Activated CD4-positive, alpha-beta T cell treated with anti-CD3 and anti-CD28 coated beads for 36 hours (primary cell): ENCODE measurements at regions not wholly inside any gene's neighbourhood (a gene's known extent, or its start where the extent isn't known, plus 50 kb on each side); places are given as distances from the start of the nearest gene placed in this dataset.

Source experiments
- ATAC-seq: fragments of 200-7000 bp; cut with Tn5 transposase; one replicate; pipeline ENCODE4 v1.10.0; 2021; ENCODE audit warnings: mild to moderate bottlenecking, moderate library complexity
- CTCF ChIA-PET: fragments of 350-600 bp; sonication (Branson Sonifier 250); formaldehyde crosslinking; loops from one replicate; lab custom pipeline; 2021; ENCODE audit warnings: antibody characterized with exemption; lab: Charles Lee
- POLR2A ChIA-PET: fragments of 350-600 bp; sonication (Branson Sonifier 250); formaldehyde crosslinking; loops from one replicate; lab custom pipeline; 2021; ENCODE audit warnings: antibody characterized with exemption, inconsistent platforms; lab: Charles Lee
- DNase-seq: peaks from one replicate; pipeline ENCODE4 v3.0.0-alpha.2; 2020
- H3K27ac Mint-ChIP-seq: one replicate; pipeline ENCODE4 v1.8.0; 2021; ENCODE audit warnings: mixed read lengths
- H3K27me3 Mint-ChIP-seq: one replicate; pipeline ENCODE4 v1.8.0; 2021; ENCODE audit warnings: mixed read lengths
- H3K36me3 Mint-ChIP-seq: one replicate; pipeline ENCODE4 v1.8.0; 2021; ENCODE audit warnings: low read depth, mixed read lengths
- H3K4me1 Mint-ChIP-seq: one replicate; pipeline ENCODE4 v1.8.0; 2021; ENCODE audit warnings: mixed read lengths
- H3K4me3 Mint-ChIP-seq: one replicate; pipeline ENCODE4 v1.8.0; 2021; ENCODE audit warnings: mild to moderate bottlenecking, moderate library complexity, mixed read lengths
- H3K9me3 Mint-ChIP-seq: one replicate; pipeline ENCODE4 v1.8.0; 2021; ENCODE audit warnings: low read depth, mixed read lengths
- intact Hi-C, 2 experiments: fragments of 100-400 bp; cut with DNase I in 1 of 2; cut with micrococcal nuclease in 1 of 2; formaldehyde crosslinking; loops; one replicate each; pipeline versions ENCODE4 v1.14.2 to v1.15.1; 2022 to 2024; cut with DNase I, micrococcal nuclease

DNA sequence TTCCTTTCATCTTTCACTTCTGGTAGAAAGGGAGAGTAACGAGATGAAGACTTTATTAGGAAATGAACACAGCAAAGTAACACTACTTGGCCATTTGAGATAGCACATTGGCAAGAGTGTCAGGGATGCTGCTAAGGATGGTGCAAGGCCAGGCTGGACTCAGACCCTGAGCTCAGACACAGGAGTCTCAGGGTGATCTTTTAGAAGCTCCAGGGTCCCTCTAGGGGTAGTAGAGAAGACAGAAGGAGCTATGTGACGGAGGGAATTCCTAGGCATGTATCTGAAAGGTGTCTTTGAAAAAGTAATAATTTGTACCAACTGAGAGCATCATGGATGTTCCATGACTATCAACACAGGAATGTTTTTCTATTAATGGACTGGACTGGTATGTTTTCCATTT, 436.5 kb downstream of the DHX35 start:
- ChIA-PET POLR2A (no interaction called here), CTCF (no interaction called here)
- ATAC-seq: no peak
- Mint-ChIP-seq H3K4me1 (no peaks in the 10 kb centered on the region), H3K4me3 (no peak overlapping the region), H3K27me3 (peaks cover 10% of the 10 kb centered on the region), H3K27ac (no peak overlapping the region), H3K36me3 (no peaks in the 10 kb centered on the region), H3K9me3 (no peaks in the 10 kb centered on the region)
- intact Hi-C loops: no loop called here
- no peak for DNase-seq

DNA sequence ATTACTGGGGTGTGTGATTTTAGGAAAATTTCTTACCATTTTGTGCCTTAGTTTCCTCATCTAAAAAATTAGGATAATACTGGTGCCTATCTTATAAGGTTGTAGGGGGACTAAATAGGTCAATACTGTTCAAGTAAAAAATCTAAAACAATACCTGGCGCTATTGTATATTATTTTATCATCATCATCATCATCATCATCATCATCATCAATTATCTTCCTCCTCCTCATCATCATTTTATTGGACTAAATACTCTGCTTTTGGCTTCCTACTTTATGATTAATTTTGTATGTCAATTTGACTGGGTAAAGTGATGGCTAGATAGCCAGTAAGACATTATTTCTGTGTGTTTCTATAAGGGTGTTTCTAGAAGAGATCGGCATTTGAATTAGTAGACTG, 435.5 kb downstream of the DHX35 start:
- intact Hi-C loops: no loop called here
- H3K9me3 Mint-ChIP-seq: no peaks in the 10 kb centered on the region
- DNase-seq (no peak), ATAC-seq (no peak)
- no peak overlapping the region for H3K27ac Mint-ChIP-seq
- CTCF ChIA-PET: no interaction called here
- POLR2A ChIA-PET: no interaction called here
- peaks cover 9% of the 10 kb centered on the region for H3K27me3 Mint-ChIP-seq
- no peaks in the 10 kb centered on the region for H3K36me3 Mint-ChIP-seq
- no peaks in the 10 kb centered on the region for H3K4me1 Mint-ChIP-seq
- no peak overlapping the region for H3K4me3 Mint-ChIP-seq

DNA sequence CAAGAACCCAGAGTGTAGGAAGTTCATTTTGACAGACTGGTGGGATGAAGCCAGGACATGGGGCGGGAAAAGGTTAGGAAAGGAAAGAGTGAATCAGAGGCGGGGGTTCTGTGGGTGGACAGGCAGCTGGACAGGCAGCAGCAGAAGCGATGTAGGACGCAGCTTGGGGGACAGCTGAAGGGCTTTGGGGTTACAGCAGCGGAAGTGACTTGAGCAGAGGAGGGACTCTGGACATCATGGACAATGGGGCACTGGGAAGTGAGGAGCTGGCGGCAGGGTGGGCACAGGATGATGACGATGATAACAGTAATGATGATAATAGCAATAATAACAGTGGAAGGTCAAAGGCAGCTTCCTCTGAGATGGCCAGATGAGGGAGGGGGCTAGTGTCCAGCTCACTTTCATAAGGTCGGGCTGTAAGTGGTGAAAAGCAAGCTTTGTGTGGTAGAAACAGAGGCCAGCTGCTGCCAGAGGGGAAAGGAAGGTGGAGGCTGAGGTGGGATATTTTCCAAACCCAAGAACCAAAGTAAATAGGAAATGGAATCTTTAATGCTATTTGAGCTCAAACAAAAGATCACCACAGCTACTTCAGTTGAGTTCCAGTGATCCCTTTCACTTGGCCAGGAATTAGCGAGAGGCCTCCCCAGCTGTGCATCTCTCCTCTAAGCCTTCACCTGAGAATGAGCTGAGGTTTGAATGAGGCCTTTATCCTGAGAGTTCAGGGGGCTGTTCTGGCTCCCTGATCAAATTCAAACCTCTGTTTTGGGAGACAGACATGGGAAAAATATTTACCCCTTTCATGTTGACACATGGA, 433.5 kb downstream of the DHX35 start:
- DNase-seq: no peak
- Mint-ChIP-seq H3K27me3 (peaks cover 9% of the 10 kb centered on the region), H3K9me3 (no peaks in the 10 kb centered on the region), H3K4me1 (no peaks in the 10 kb centered on the region), H3K4me3 (no peak overlapping the region), H3K36me3 (no peaks in the 10 kb centered on the region), H3K27ac (no peak overlapping the region)
- intact Hi-C loops: no loop called here
- ChIA-PET POLR2A (no interaction called here), CTCF (interaction anchor here (0.7 kb wide), 1 partner anchor 27 kb away, joined by 4 read pairs; no protein-coding TSS in a partner anchor)
- ATAC-seq: no peak

DNA sequence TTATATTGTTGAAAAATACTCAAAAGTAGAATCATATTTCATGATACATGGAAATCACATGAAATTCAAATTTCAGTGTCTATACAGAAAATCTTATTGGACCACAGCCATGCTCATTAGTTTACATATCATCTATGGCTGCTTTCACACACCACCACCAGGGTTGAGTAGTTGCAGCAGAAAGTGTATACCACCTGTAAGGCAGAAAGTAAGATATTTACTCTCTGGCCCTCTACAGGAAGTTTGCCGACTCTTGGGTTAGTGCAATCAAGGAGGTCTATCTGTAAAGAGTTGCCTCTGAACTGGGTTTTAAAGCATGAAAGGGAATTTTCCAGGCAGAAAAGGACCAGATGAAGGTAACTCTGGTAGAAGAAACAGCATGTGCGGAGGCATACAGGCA, 432.3 kb downstream of the DHX35 start:
- no peaks in the 10 kb centered on the region for H3K9me3 Mint-ChIP-seq
- H3K27me3 Mint-ChIP-seq: peaks cover 9% of the 10 kb centered on the region
- no peaks in the 10 kb centered on the region for H3K36me3 Mint-ChIP-seq
- no peaks in the 10 kb centered on the region for H3K4me1 Mint-ChIP-seq
- no peak overlapping the region for H3K27ac Mint-ChIP-seq
- ChIA-PET CTCF (no interaction called here), POLR2A (no interaction called here)
- intact Hi-C loops: no loop called here
- ATAC-seq: no peak
- no peak overlapping the region for H3K4me3 Mint-ChIP-seq
- no peak for DNase-seq

DNA sequence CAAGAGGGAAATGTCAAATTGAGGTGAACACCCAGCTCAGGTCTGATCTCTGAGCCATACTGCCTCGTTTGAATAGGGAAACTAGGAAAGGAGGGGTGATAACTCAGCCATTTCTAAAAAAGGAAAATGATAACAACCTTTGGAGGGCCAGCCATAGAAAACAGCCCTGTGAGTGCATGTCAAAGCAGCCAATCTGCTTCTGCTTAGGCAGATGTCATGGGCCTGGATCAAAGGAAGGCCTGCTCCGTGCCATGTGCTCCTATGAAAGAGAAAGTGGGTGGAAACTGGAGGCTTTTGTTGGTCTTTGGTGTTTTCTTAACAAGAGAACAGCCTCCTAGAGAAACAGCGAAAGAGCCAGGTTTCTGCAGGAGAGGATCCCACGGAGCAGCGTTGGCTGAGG, 428.0 kb downstream of the DHX35 start:
- no peak overlapping the region for H3K27ac Mint-ChIP-seq
- peaks cover 8% of the 10 kb centered on the region for H3K27me3 Mint-ChIP-seq
- ATAC-seq: no peak
- H3K4me1 Mint-ChIP-seq: no peaks in the 10 kb centered on the region
- H3K9me3 Mint-ChIP-seq: no peaks in the 10 kb centered on the region
- DNase-seq: no peak
- CTCF ChIA-PET: no interaction called here
- H3K4me3 Mint-ChIP-seq: no peak overlapping the region
- POLR2A ChIA-PET: no interaction called here
- H3K36me3 Mint-ChIP-seq: no peaks in the 10 kb centered on the region
- intact Hi-C loops: no loop called here

DNA sequence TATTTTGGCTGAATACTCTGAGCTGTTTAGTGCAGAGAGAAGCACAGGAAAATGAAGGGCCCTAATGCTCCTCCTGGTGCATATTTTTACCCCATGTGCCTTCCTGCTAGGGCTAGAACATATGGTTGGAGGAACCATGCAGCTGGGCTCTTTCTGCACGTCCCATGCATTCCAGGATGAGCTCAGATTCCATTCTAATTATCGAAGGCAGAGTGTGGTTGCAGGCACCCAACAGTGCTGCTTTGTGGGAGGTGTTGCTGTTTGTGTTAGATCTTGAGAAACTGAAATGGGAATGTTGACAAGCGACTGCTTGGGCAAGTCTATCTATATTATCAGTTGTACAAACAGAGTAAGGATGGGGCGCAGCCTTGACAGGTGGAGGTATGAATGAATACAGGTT, 419.5 kb downstream of the DHX35 start:
- CTCF ChIA-PET: no interaction called here
- peaks cover 7% of the 10 kb centered on the region for H3K27me3 Mint-ChIP-seq
- no peak overlapping the region for H3K4me3 Mint-ChIP-seq
- no peaks in the 10 kb centered on the region for H3K9me3 Mint-ChIP-seq
- ATAC-seq: no peak
- DNase-seq: no peak
- no peak overlapping the region for H3K27ac Mint-ChIP-seq
- POLR2A ChIA-PET: no interaction called here
- no peaks in the 10 kb centered on the region for H3K4me1 Mint-ChIP-seq
- H3K36me3 Mint-ChIP-seq: no peaks in the 10 kb centered on the region
- intact Hi-C loops: no loop called here

DNA sequence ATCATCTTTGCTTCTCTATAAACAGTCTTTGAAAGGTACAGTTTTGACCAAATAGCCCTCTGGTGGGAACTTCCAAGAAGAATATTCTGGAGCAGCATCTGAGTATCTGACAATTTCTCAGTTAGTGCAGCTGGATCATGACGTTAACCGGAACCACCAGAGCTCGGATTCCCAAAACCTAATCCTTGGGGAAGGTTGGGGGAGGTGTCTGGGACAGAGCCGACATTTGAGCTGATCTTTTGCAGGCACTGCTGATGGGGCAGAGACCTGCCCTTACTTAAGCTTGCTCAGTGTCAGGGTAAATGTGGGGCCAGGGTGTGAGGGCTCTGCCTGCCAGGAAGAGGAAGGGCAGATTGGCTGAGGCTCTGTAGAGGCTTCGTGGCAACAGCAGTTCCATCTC, 416.6 kb downstream of the DHX35 start:
- Mint-ChIP-seq H3K36me3 (no peaks in the 10 kb centered on the region), H3K4me3 (no peak overlapping the region), H3K27ac (no peak overlapping the region), H3K27me3 (peaks cover 7% of the 10 kb centered on the region), H3K9me3 (no peaks in the 10 kb centered on the region), H3K4me1 (no peaks in the 10 kb centered on the region)
- CTCF ChIA-PET: interaction anchor here (0.7 kb wide), 1 partner anchor 1176 kb away, joined by 3 read pairs; no protein-coding TSS in a partner anchor
- intact Hi-C loops: no loop called here
- DNase-seq (no peak), ATAC-seq (no peak)
- POLR2A ChIA-PET: no interaction called here

DNA sequence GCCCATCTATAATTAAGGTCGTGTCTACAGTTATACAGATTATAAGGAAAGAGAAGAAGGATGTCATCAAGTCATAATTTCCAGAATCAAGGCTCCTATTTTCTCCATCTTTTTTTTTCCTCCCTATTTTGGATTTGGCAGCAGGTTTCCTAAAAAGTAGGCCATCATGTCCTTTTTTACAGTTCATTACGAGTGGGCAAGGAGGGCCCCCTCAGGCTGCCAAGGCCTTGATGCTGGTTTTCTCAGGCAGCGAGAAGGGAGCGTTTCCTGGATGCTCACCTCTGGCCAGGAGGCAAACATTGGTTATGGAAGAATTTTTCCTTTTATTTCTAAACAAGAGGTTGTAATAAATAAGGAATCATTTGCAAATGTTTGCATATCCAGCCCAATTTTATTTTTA, 414.6 kb downstream of the DHX35 start:
- no peaks in the 10 kb centered on the region for H3K9me3 Mint-ChIP-seq
- peaks cover 4% of the 10 kb centered on the region for H3K27me3 Mint-ChIP-seq
- intact Hi-C loops: no loop called here
- CTCF ChIA-PET: no interaction called here
- no peak for DNase-seq
- no peak for ATAC-seq
- no peak overlapping the region for H3K4me3 Mint-ChIP-seq
- POLR2A ChIA-PET: no interaction called here
- no peaks in the 10 kb centered on the region for H3K4me1 Mint-ChIP-seq
- no peak overlapping the region for H3K27ac Mint-ChIP-seq
- no peaks in the 10 kb centered on the region for H3K36me3 Mint-ChIP-seq

DNA sequence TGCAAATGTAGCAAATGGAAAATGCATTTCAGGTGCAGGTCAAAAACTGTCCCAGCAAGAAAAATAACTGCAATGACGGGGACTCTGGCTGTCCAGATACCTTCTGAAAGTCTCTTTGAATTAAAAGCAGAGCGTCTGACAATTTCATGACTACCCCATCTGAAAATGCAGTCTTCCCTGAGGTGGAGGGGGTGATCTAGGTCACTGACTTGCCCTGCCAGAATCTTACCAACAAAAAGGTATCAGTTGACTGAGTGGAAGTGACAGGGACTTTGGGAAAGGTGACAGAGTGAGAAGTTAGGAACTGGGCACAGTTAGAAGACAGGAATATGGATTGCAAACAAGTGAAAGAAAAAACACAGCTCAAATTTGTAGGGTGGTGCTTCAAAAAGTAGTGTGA, 402.2 kb downstream of the DHX35 start:
- no peak overlapping the region for H3K27ac Mint-ChIP-seq
- H3K4me1 Mint-ChIP-seq: no peaks in the 10 kb centered on the region
- no peak for ATAC-seq
- CTCF ChIA-PET: no interaction called here
- intact Hi-C loops: no loop called here
- DNase-seq: no peak
- POLR2A ChIA-PET: interaction anchor here (0.7 kb wide), 1 partner anchor 412 kb away, joined by 4 read pairs; no protein-coding TSS in a partner anchor
- peaks cover 14% of the 10 kb centered on the region for H3K27me3 Mint-ChIP-seq
- H3K9me3 Mint-ChIP-seq: peaks cover 6% of the 10 kb centered on the region
- H3K36me3 Mint-ChIP-seq: no peaks in the 10 kb centered on the region
- H3K4me3 Mint-ChIP-seq: no peak overlapping the region

DNA sequence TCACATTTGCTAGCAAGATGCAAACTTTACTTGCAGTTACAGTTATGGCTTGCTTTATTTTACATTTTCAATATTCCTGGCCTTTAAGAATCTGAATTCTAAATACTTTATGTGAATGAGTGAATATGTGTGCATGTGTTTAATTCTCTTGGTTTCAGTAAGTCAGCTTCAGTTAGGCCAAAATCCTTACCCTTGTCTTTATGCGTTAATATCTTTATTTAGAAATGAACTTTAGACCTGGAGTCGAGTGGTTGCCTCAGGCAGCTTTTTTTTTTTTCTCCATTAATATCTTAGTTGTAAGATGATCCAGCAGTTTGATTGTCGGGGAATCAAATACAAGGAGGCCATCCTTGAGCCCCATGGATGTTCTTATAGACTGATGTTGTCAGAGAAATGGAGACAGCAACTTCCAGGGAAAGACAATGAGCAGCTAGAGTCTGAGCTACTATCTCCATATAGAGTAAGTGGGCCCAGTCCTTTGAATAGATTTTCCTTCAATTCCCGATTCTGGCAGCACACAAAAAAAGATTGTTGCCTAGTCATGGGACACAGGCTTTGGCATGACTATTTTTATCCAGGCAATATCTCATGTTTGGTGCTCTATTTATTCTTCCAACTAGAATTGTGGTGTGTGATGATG, 398.0 kb downstream of the DHX35 start:
- no peaks in the 10 kb centered on the region for H3K4me1 Mint-ChIP-seq
- intact Hi-C loops: no loop called here
- H3K27ac Mint-ChIP-seq: no peak overlapping the region

DNA sequence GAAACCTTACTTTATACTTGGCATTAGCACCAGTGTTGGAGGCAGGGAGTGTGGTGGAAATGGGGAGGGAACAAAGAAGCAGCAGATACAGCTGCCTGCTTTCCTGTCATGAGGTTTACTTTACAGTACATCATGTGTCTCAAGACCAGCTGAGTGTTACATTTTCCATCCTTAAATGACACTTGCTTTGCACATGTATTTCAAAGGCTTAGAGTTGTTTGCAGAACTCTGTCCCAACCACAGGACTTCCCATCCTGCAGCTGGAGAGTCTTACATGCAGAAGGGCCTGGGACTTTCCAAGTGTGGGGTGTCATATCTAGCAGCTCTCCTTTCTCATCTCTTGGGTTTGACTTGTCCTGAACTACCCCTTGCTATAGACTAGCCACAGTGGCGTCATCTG, 395.9 kb downstream of the DHX35 start:
- H3K27ac Mint-ChIP-seq: no peak overlapping the region
- ChIA-PET POLR2A (no interaction called here), CTCF (no interaction called here)
- peaks cover 4% of the 10 kb centered on the region for H3K27me3 Mint-ChIP-seq
- DNase-seq (no peak), ATAC-seq (no peak)
- no peaks in the 10 kb centered on the region for H3K36me3 Mint-ChIP-seq
- H3K9me3 Mint-ChIP-seq: no peaks in the 10 kb centered on the region
- H3K4me3 Mint-ChIP-seq: no peak overlapping the region
- intact Hi-C loops: no loop called here
- H3K4me1 Mint-ChIP-seq: no peaks in the 10 kb centered on the region

More for the DNA sequence above, 398.0 kb downstream of the DHX35 start:
- POLR2A ChIA-PET: no interaction called here
- DNase-seq: no peak
- no peak overlapping the region for H3K4me3 Mint-ChIP-seq
- no peaks in the 10 kb centered on the region for H3K9me3 Mint-ChIP-seq
- CTCF ChIA-PET: no interaction called here
- ATAC-seq: no peak
- H3K27me3 Mint-ChIP-seq: peaks cover 10% of the 10 kb centered on the region
- no peaks in the 10 kb centered on the region for H3K36me3 Mint-ChIP-seq

DNA sequence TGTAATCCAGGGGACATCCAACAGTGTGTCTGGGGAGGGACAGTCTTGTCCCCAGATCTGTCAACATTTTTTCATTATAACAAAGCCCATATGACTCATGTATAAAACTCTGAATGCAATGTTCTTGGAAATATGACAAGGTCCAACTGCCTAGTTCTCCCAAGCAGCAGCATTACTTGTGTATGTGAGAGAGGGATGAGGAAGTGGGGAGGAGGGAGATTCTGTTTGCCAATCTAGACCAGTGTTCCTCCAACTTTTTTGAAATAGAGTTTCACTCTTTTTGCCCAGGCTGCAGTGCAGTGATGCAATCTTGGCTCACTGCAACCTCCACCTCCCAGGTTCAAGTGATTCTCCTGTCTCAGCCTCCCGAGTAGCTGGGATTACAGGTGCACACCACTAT, 394.8 kb downstream of the DHX35 start:
- Mint-ChIP-seq H3K36me3 (no peaks in the 10 kb centered on the region), H3K4me3 (no peak overlapping the region), H3K4me1 (no peaks in the 10 kb centered on the region), H3K9me3 (no peaks in the 10 kb centered on the region), H3K27ac (no peak overlapping the region), H3K27me3 (peaks cover 2% of the 10 kb centered on the region)
- ChIA-PET CTCF (no interaction called here), POLR2A (no interaction called here)
- DNase-seq (no peak), ATAC-seq (no peak)
- intact Hi-C loops: no loop called here
